ENCODE measurements at regions not wholly inside any gene's neighbourhood (a gene's known extent, or its start where the extent isn't known, plus 50 kb on each side); places are given as distances from the start of the nearest gene placed in this dataset.

GRCh38 chr7:131621652-131622051 lies 65.2 kb upstream of the PODXL start:
- Histone ChIP-seq H3K27ac (ENCODE audit: low read depth in 2 of 2, low read length in 1 of 2) (peak overlapping the region; percentile 8 to 57; a peak in 2 of 4 replicates), H3K9me2 (no peaks in the 10 kb centered on the region), H3K27me3 (ENCODE audit: insufficient read depth) (no peaks in the 10 kb centered on the region), H3K4me2 (no peak overlapping the region), H3K9me3 (no peaks in the 10 kb centered on the region), H3K9ac (no peak overlapping the region), H3K4me3 (ENCODE audit: low read depth in 2 of 2, low read length in 1 of 2) (no peak overlapping the region), H3K79me2 (ENCODE audit: insufficient read depth) (no peaks in the 10 kb centered on the region; the same call in 1 of the 2 replicates), H4K20me1 (ENCODE audit: insufficient read depth) (no peaks in the 10 kb centered on the region), H3K36me3 (replicated peaks in 1 of 2; ENCODE audit: control insufficient read depth in 1 of 2, insufficient read depth in 2 of 2, low read length in 1 of 2) (no peaks in the 10 kb centered on the region), H3F3A (replicated peaks; ENCODE audit: insufficient read depth) (peaks cover 40% of the 10 kb centered on the region), H3K4me1 (ENCODE audit: control insufficient read depth in 1 of 2, insufficient read depth in 2 of 2, low read depth in 1 of 2, low read length in 1 of 2) (peaks cover 20 to 35% of the 10 kb centered on the region in 2 experiments; a peak in 3 of 4 replicates), H2AFZ (ENCODE audit: low read depth) (no peak overlapping the region)
- DNase-seq, result peak; percentile 90
- ChIA-PET CTCF (interaction anchor here (1.1 to 2.1 kb wide), 3 partner anchors 33 to 113 kb away, joined by 3 to 6 read pairs (median 3); no protein-coding TSS in a partner anchor), POLR2A (no interaction called here)
- WGBS (ENCODE audit: low lambda C conversion rate), result 47% methylated on average over 2 of the region's 2 CpGs
- TF ChIP-seq SMC3 (IDR thresholded peaks at IDR 0.05; ENCODE audit: low read depth, low read length) (peak; percentile 17; the same call in 1 of the 2 replicates), NFIC (IDR thresholded peaks at IDR 0.05; ENCODE audit: borderline replicate concordance) (no peak), ELF1 (IDR thresholded peaks at IDR 0.05) (no peak), POLR2AphosphoS5 (IDR thresholded peaks at IDR 0.05; ENCODE audit: low read depth, low read length) (no peak), EZH2phosphoT487 (IDR thresholded peaks at IDR 0.05; ENCODE audit: borderline replicate concordance, low read depth) (no peak), MEF2A (IDR thresholded peaks at IDR 0.05; ENCODE audit: borderline replicate concordance, low read depth) (no peak), CHD2 (IDR thresholded peaks at IDR 0.05; ENCODE audit: low read length, partially characterized antibody) (peak; percentile 95), YY1 (IDR thresholded peaks at IDR 0.05; ENCODE audit: low read depth) (no peak), MAX (IDR thresholded peaks at IDR 0.05; ENCODE audit: low read depth) (no peak), USF1 (IDR thresholded peaks at IDR 0.05; ENCODE audit: borderline replicate concordance, low read depth) (no peak), EP300 (IDR thresholded peaks at IDR 0.05; ENCODE audit: borderline replicate concordance in 1 of 2, low read depth in 1 of 2, low read length in 1 of 2) (peak in 1 of 2 experiments; percentile 85; a peak in 2 of 4 replicates), GABPA (IDR thresholded peaks at IDR 0.05; ENCODE audit: low read depth) (no peak), IRF3 (IDR thresholded peaks at IDR 0.05; ENCODE audit: low read depth, low read length) (no peak), MXI1 (IDR thresholded peaks at IDR 0.05; ENCODE audit: low read depth, low read length) (peak; percentile 39; the same call in 1 of the 2 replicates), RXRA (IDR thresholded peaks at IDR 0.05; ENCODE audit: borderline replicate concordance, low read depth) (no peak), FOSL2 (IDR thresholded peaks at IDR 0.05; ENCODE audit: borderline replicate concordance, low read depth) (no peak), TCF12 (IDR thresholded peaks at IDR 0.05) (peak; percentile 35; the same call in 1 of the 2 replicates), RFX5 (IDR thresholded peaks at IDR 0.05; ENCODE audit: low read length) (no peak), NRF1 (IDR thresholded peaks at IDR 0.05; ENCODE audit: low read depth, low read length) (no peak), RCOR1 (IDR thresholded peaks at IDR 0.05; ENCODE audit: low read length) (peak; percentile 83), RAD21 (IDR thresholded peaks at IDR 0.05; ENCODE audit: low read length) (peak; percentile 22; the same call in 1 of the 2 replicates), SIN3A (IDR thresholded peaks at IDR 0.05; ENCODE audit: borderline replicate concordance, low read depth, low read length) (no peak), FOXJ3 (CRISPR knock-in tag; IDR thresholded peaks at IDR 0.05) (peak; percentile 60; the same call in 1 of the 2 replicates), CTCF (IDR thresholded peaks at IDR 0.05) (no peak), TEAD4 (IDR thresholded peaks at IDR 0.05; ENCODE audit: borderline replicate concordance, insufficient read depth) (no peak), ZBTB33 (IDR thresholded peaks at IDR 0.05; ENCODE audit: borderline replicate concordance, low read depth) (no peak), FOXM1 (IDR thresholded peaks at IDR 0.05; ENCODE audit: low read depth) (no peak), PBX3 (IDR thresholded peaks at IDR 0.05) (no peak; the same call in 1 of the 2 replicates)

Measured in SK-N-SH (cell line).